ENCODE measurements at regions not wholly inside any gene's neighbourhood (a gene's known extent, or its start where the extent isn't known, plus 50 kb on each side); places are given as distances from the start of the nearest gene placed in this dataset.

- TF ChIP-seq CTCF (conservative IDR thresholded peaks at IDR 0.05; ENCODE audit: low read depth, low read length): no peak
- no peak for TF ChIP-seq SMC3 (IDR thresholded peaks at IDR 0.05; ENCODE audit: low read depth, low read length)
- TF ChIP-seq MAFK (IDR thresholded peaks at IDR 0.05; ENCODE audit: low read depth, low read length): no peak
These were observed 315.0 kb upstream of the TFPI start for GRCh38 chr2:187869195-187869594.
